H1 (cell line): ENCODE measurements at regions not wholly inside any gene's neighbourhood (a gene's known extent, or its start where the extent isn't known, plus 50 kb on each side); places are given as distances from the start of the nearest gene placed in this dataset.

Experiments
- CTCF ChIA-PET: fragments of 300-600 bp; sonication (Branson Sonifier 250); formaldehyde crosslinking; loops from one replicate; lab custom pipeline; 2021; ENCODE audit not compliant: partially characterized antibody; lab: Charles Lee
- POLR2A ChIA-PET: fragments of 300-600 bp; sonication (Branson Sonifier 250); formaldehyde crosslinking; loops from one replicate; lab custom pipeline; 2021; ENCODE audit warnings: inconsistent platforms; ENCODE audit not compliant: partially characterized antibody; lab: Charles Lee
- DNase-seq, 2 experiments: peaks; one replicate each; pipeline versions ENCODE4 v3.0.0 to v3.0.0-alpha.2; 2010 to 2022; ENCODE audit warnings: low spot score in 2 of 2, low read depth in 1 of 2, mixed read lengths in 1 of 2
- FAIRE-seq: peaks from 2 replicates; lab custom pipeline; 2011; peaks lifted over from hg19 to GRCh38; lab: Jason Lieb, UNC
- H2AFZ ChIP-seq: 2 replicates; pipeline ENCODE4 v1.8.1; 2012; ENCODE audit warnings: low read length, inconsistent platforms
- H2AK5ac ChIP-seq: 2 replicates; pipeline ENCODE4 v1.6.1; 2013; ENCODE audit warnings: low read depth, low read length
- H2BK120ac ChIP-seq: replicated peaks from 2 replicates; pipeline ENCODE3; 2013; ENCODE audit warnings: low read depth, low read length, inconsistent platforms
- H2BK12ac ChIP-seq: 2 replicates; pipeline ENCODE4 v1.6.1; 2013; ENCODE audit warnings: low read depth, low read length
- H2BK15ac ChIP-seq: 2 replicates; pipeline ENCODE4 v1.6.1; 2013; ENCODE audit warnings: low read length
- H2BK20ac ChIP-seq: 2 replicates; pipeline ENCODE4 v1.6.1; 2013; ENCODE audit warnings: low read length
- H2BK5ac ChIP-seq: 2 replicates; pipeline ENCODE4 v1.6.1; 2013; ENCODE audit warnings: low read depth, low read length
- H3K14ac ChIP-seq: 2 replicates; pipeline ENCODE4 v1.6.1; 2013; ENCODE audit warnings: inconsistent platforms; ENCODE audit not compliant: insufficient read length
- H3K18ac ChIP-seq: 2 replicates; pipeline ENCODE4 v1.6.1; 2013; ENCODE audit warnings: low read length; ENCODE audit errors: extremely low read depth
- H3K23ac ChIP-seq: 2 replicates; pipeline ENCODE4 v1.6.1; 2013; ENCODE audit warnings: inconsistent platforms; ENCODE audit not compliant: insufficient read length
- H3K23me2 ChIP-seq: 2 replicates; pipeline ENCODE4 v1.6.1; 2013; ENCODE audit warnings: low read depth, low read length
- H3K27ac ChIP-seq: 2 replicates; pipeline ENCODE4 v1.6.1; 2011; ENCODE audit warnings: low read depth, low read length, inconsistent platforms
- H3K27me3 ChIP-seq, 4 experiments: replicated peaks in 1 of 4; 1 replicate in 1 of 4; 2 replicates in 3 of 4; pipeline versions ENCODE4 v1.6.1 to v1.8.1; 2011 to 2013; ENCODE audit warnings: low read length in 3 of 4, mild to moderate bottlenecking in 3 of 4, inconsistent platforms in 2 of 4, mixed read lengths in 2 of 4, moderate library complexity in 1 of 4; ENCODE audit not compliant: control insufficient read depth in 3 of 4, insufficient read depth in 3 of 4; ENCODE audit errors: extremely low read depth in 1 of 4
- H3K36me3 ChIP-seq, 4 experiments: 2 replicates each; pipeline versions ENCODE4 v1.6.1 to v1.8.1; 2011 to 2013; ENCODE audit warnings: mild to moderate bottlenecking in 4 of 4, low read length in 3 of 4, moderate library complexity in 2 of 4, control low read depth in 1 of 4, inconsistent platforms in 1 of 4; ENCODE audit not compliant: insufficient read depth in 4 of 4, control insufficient read depth in 2 of 4
- H3K4ac ChIP-seq: replicated peaks from 2 replicates; pipeline ENCODE3; 2013; ENCODE audit warnings: low read length, low read depth, mixed read lengths, inconsistent platforms; ENCODE audit not compliant: insufficient read length
- H3K4me1 ChIP-seq, 4 experiments: replicated peaks in 1 of 4; 1 replicate in 1 of 4; 2 replicates in 3 of 4; pipeline versions ENCODE4 v1.6.1 to v1.8.1; 2011 to 2013; ENCODE audit warnings: low read length in 3 of 4, inconsistent platforms in 2 of 4, mixed read lengths in 1 of 4; ENCODE audit not compliant: insufficient read depth in 4 of 4, control insufficient read depth in 3 of 4
- H3K4me2 ChIP-seq, 2 experiments: 2 replicates each; pipeline versions ENCODE4 v1.6.1 to v1.8.1; 2011 to 2013; ENCODE audit warnings: low read depth in 2 of 2, low read length in 2 of 2, control low read depth in 1 of 2, inconsistent platforms in 1 of 2, mild to moderate bottlenecking in 1 of 2; ENCODE audit not compliant: insufficient read depth in 1 of 2
- H3K4me3 ChIP-seq, 4 experiments: fragments of 200-600, 300-600 bp in 1 of 4; sonication (generic), shearing (Covaris generic), sonication (Bioruptor Twin) in 1 of 4; 2 replicates each; pipeline versions ENCODE4 v1.5.1 to v1.8.1; 2011 to 2016; ENCODE audit warnings: low read length in 4 of 4, low read depth in 3 of 4, control low read depth in 2 of 4, inconsistent platforms in 2 of 4, mild to moderate bottlenecking in 2 of 4, mixed read lengths in 1 of 4, moderate library complexity in 1 of 4; ENCODE audit not compliant: insufficient read depth in 2 of 4; ENCODE audit errors: extremely low read depth in 1 of 4
- H3K56ac ChIP-seq: replicated peaks from 2 replicates; pipeline ENCODE3; 2013; ENCODE audit warnings: low read depth, mild to moderate bottlenecking, mixed read lengths, low read length, inconsistent platforms; ENCODE audit not compliant: insufficient read length
- H3K79me1 ChIP-seq: 2 replicates; pipeline ENCODE4 v1.6.1; 2013; ENCODE audit warnings: low read depth, low read length, control low read depth
- H3K79me2 ChIP-seq, 2 experiments: 2 replicates each; pipeline versions ENCODE4 v1.6.1 to v1.8.1; 2012 to 2013; ENCODE audit warnings: low read length in 2 of 2, mild to moderate bottlenecking in 2 of 2, inconsistent platforms in 1 of 2; ENCODE audit not compliant: insufficient read depth in 2 of 2, control insufficient read depth in 1 of 2
- H3K9ac ChIP-seq, 4 experiments: replicated peaks in 1 of 4; 1 replicate in 1 of 4; 2 replicates in 3 of 4; pipeline versions ENCODE4 v1.6.1 to v1.8.1; 2011 to 2013; ENCODE audit warnings: low read depth in 3 of 4, low read length in 3 of 4, control low read depth in 2 of 4, mild to moderate bottlenecking in 2 of 4, moderate library complexity in 2 of 4, inconsistent platforms in 1 of 4; ENCODE audit errors: extremely low read depth in 1 of 4
- H3K9me3 ChIP-seq, 2 experiments: 2 replicates each; pipeline versions ENCODE4 v1.6.1 to v1.8.1; 2012 to 2013; ENCODE audit warnings: mild to moderate bottlenecking in 2 of 2, moderate library complexity in 2 of 2, control low read depth in 1 of 2, inconsistent platforms in 1 of 2, low read depth in 1 of 2, low read length in 1 of 2, mixed read lengths in 1 of 2; ENCODE audit not compliant: insufficient read depth in 2 of 2
- H4K20me1 ChIP-seq, 2 experiments: replicated peaks in 1 of 2; 2 replicates each; pipeline versions ENCODE3 to v1.8.1; 2011 to 2013; ENCODE audit warnings: inconsistent platforms in 2 of 2, low read length in 2 of 2, mild to moderate bottlenecking in 1 of 2; ENCODE audit not compliant: insufficient read depth in 2 of 2, control insufficient read depth in 1 of 2
- H4K5ac ChIP-seq: 2 replicates; pipeline ENCODE4 v1.6.1; 2013; ENCODE audit warnings: low read length, low read depth, mixed read lengths, inconsistent platforms; ENCODE audit not compliant: insufficient read length
- H4K8ac ChIP-seq: 2 replicates; pipeline ENCODE4 v1.8.0; 2013; ENCODE audit warnings: mild to moderate bottlenecking, moderate library complexity, low read length, inconsistent platforms; ENCODE audit not compliant: insufficient read depth; ENCODE audit errors: extremely low read depth
- H4K91ac ChIP-seq: replicated peaks from 2 replicates; pipeline ENCODE3; 2013; ENCODE audit warnings: low read length, mixed read lengths, inconsistent platforms; ENCODE audit not compliant: insufficient read length
- ATF2 ChIP-seq: IDR thresholded peaks from 2 replicates; pipeline ENCODE4 v1.6.1; 2012; ENCODE audit warnings: low read length, inconsistent platforms
- CHD1 ChIP-seq: IDR thresholded peaks from 2 replicates; pipeline ENCODE4 v1.6.1; 2012; ENCODE audit warnings: low read depth, low read length, improper control_type of control experiment
- CTCF ChIP-seq, 3 experiments: IDR thresholded peaks; 1 replicate in 2 of 3; 2 replicates in 1 of 3; pipeline versions ENCODE4 v1.5.1 to v1.6.1; 2011; ENCODE audit warnings: low read length in 3 of 3, mild to moderate bottlenecking in 3 of 3, inconsistent platforms in 2 of 3, low read depth in 1 of 3, moderate library complexity in 1 of 3; ENCODE audit not compliant: insufficient read depth in 1 of 3; ENCODE audit errors: control extremely low read depth in 1 of 3
- RAD21 ChIP-seq, 2 experiments: IDR thresholded peaks in 1 of 2; conservative IDR thresholded peaks in 1 of 2; 2 replicates each; pipeline ENCODE4 v1.6.1; 2011; ENCODE audit warnings: low read depth in 2 of 2, low read length in 2 of 2, improper control_type of control experiment in 1 of 2, inconsistent platforms in 1 of 2, mild to moderate bottlenecking in 1 of 2, moderate library complexity in 1 of 2
- SIN3A ChIP-seq, 2 experiments: IDR thresholded peaks in 1 of 2; conservative IDR thresholded peaks in 1 of 2; 2 replicates each; pipeline ENCODE4 v1.6.1; 2011 to 2012; ENCODE audit warnings: low read length in 2 of 2, improper control_type of control experiment in 1 of 2, low read depth in 1 of 2, mild to moderate bottlenecking in 1 of 2
- SUZ12 ChIP-seq: fragments of 200-600 bp; sonication (generic); IDR thresholded peaks from 2 replicates; pipeline ENCODE4 v1.6.1; 2012; ENCODE audit warnings: mild to moderate bottlenecking, inconsistent platforms, low read length, moderate library complexity, mixed read lengths
- TEAD4 ChIP-seq: IDR thresholded peaks from 2 replicates; pipeline ENCODE4 v1.6.1; 2012; ENCODE audit warnings: low read depth, low read length, inconsistent platforms, mixed read lengths
- ZNF274 ChIP-seq: IDR thresholded peaks from 2 replicates; pipeline ENCODE4 v1.7.0; 2012; ENCODE audit warnings: low read length, borderline replicate concordance; ENCODE audit errors: extremely low read depth
- WGBS, 2 experiments: shearing (Covaris generic) in 1 of 2; methylation state at CpG; one replicate each; pipeline versions ENCODE4 v1.1.6 to v1.1.7; 2013 to 2015; ENCODE audit warnings: low lambda C conversion rate in 2 of 2, mixed read lengths in 2 of 2, inconsistent platforms in 1 of 2, low coverage in 1 of 2, missing lambda C conversion rate in 1 of 2; ENCODE audit not compliant: insufficient replicate concordance in 2 of 2, insufficient coverage in 1 of 2, insufficient read length in 1 of 2; ENCODE audit errors: extremely low coverage in 1 of 2, missing lambda C conversion rate in 1 of 2; 5-methylcytosine and 5-hydroxymethylcytosine counted together

- H2BK12ac ChIP-seq: no peak overlapping the region
- no peaks in the 10 kb centered on the region for H3K23me2 ChIP-seq
- H3K4ac ChIP-seq: no peak overlapping the region
- no peak overlapping the region for H3K23ac ChIP-seq
- no peaks in the 10 kb centered on the region for H3K27me3 ChIP-seq
- CTCF ChIA-PET: interaction anchor here (1.0 kb wide), 1 partner anchor 80 kb away, joined by 3 read pairs; no protein-coding TSS in a partner anchor
- no peaks in the 10 kb centered on the region for H3K79me1 ChIP-seq
- DNase-seq (peak in 1 of 2 experiments; percentile 14), FAIRE-seq (no peak)
- H4K91ac ChIP-seq: no peak overlapping the region
- H3K27ac ChIP-seq: no peak overlapping the region
- 76% methylated on average over 4 of the region's 4 CpGs; no CpG with 5 or more reads in 1 of the 2 experiments for WGBS, 2 experiments
- H3K56ac ChIP-seq: no peak overlapping the region
- H3K9me3 ChIP-seq: no peaks in the 10 kb centered on the region
- no peak overlapping the region for H3K18ac ChIP-seq
- POLR2A ChIA-PET: no interaction called here
- H3K4me2 ChIP-seq: no peak overlapping the region
- no peaks in the 10 kb centered on the region for H4K20me1 ChIP-seq
- H2BK15ac ChIP-seq: no peak overlapping the region
- no peak overlapping the region for H3K14ac ChIP-seq
- H4K8ac ChIP-seq: no peak overlapping the region; the same call in 1 of the 2 replicates
- H3K36me3 ChIP-seq: no peaks in the 10 kb centered on the region
- no peak overlapping the region for H2AK5ac ChIP-seq
- H2AFZ ChIP-seq: no peak overlapping the region
- no peaks in the 10 kb centered on the region for H3K79me2 ChIP-seq
- no peak overlapping the region for H2BK120ac ChIP-seq
- H2BK5ac ChIP-seq: no peak overlapping the region
- no peak overlapping the region for H3K4me3 ChIP-seq
- no peak overlapping the region for H3K9ac ChIP-seq
- no peaks in the 10 kb centered on the region for H3K4me1 ChIP-seq
- 0 out of 2 replicates have a peak overlapping the region, but pooled peaks have one; percentile 55 for H2BK20ac ChIP-seq
- no peak overlapping the region for H4K5ac ChIP-seq
- TF ChIP-seq RAD21 (IDR thresholded peaks at IDR 0.05 in 1 of 2, conservative IDR thresholded peaks at IDR 0.05 in 1 of 2; ENCODE audit: low read depth in 2 of 2, low read length in 2 of 2) (no peak), TEAD4 (no peak), SIN3A (conservative IDR thresholded peaks at IDR 0.05 in 1 of 2, IDR thresholded peaks at IDR 0.05 in 1 of 2; ENCODE audit: low read depth in 1 of 2, low read length in 2 of 2) (no peak), ATF2 (no peak), SUZ12 (no peak), ZNF274 (no peak), CTCF (IDR thresholded peaks at IDR 0.05; ENCODE audit: control extremely low read depth in 1 of 3, insufficient read depth in 1 of 3, low read depth in 1 of 3, low read length in 3 of 3) (no peak), CHD1 (no peak)
These were observed 126.2 kb upstream of the SERPIND1 start for GRCh38 chr22:20647586-20648305.
